Heart left ventricle (tissue), 13 donors: ENCODE measurements at regions not wholly inside any gene's neighbourhood (a gene's known extent, or its start where the extent isn't known, plus 50 kb on each side); places are given as distances from the start of the nearest gene placed in this dataset.

Source experiments
- POLR2A ChIP-seq, 2 donors: fragments of 450-650 bp; IDR thresholded peaks; one replicate each; pipeline ENCODE4 v1.6.1; 2017; ENCODE audit warnings: antibody characterized with exemption in 2 of 2, mild to moderate bottlenecking in 2 of 2, moderate library complexity in 2 of 2
- TF ChIP-seq, protein P1 (sequence below), 12 donors: fragments of 200-600 bp; sonication (generic) in 4 of 12; IDR thresholded peaks; one replicate each; pipeline versions ENCODE4 v1.5.0 to v1.8.0; 2018 to 2022; ENCODE audit warnings: antibody characterized with exemption in 12 of 12, mild to moderate bottlenecking in 5 of 12
- donor health status: ischemic (EF 13 %, LVEDD 7.1; RV severe dilation, severe dysfunction).
- donor health status: DM: no; HTN: yes; CAD: no.
- donor health status: DM: no; HTN: no; CAD: no.
- donor health status: ischemic (EF 25% LVEDD 6.9; RV normal size, moderate dysfunction).
- donor health status: ischemic (EF 25% LVEDD 5.7; RV mildly dilated, moderate dysfunction).
- donor health status: ischemic (EF 35%, LVEDD 5.7; RV mildly dilated, moderate dysfunction).
- donor health status: nonischemic (EF 11% LVEDD 7.7; RV severe dilation, severe dysfunction).
- donor health status: DM: yes; HTN: yes; CAD: no.
- donor health status: PGD.
- donor health status: ischemic (EF 29% LVEDD 5.4; RV normal size, mild dysfunction).
- donor health status: nonischemic (EF 23%, LVEDD 6.1; RV moderate dilation, normal function).

- TF ChIP-seq, protein P1, sequence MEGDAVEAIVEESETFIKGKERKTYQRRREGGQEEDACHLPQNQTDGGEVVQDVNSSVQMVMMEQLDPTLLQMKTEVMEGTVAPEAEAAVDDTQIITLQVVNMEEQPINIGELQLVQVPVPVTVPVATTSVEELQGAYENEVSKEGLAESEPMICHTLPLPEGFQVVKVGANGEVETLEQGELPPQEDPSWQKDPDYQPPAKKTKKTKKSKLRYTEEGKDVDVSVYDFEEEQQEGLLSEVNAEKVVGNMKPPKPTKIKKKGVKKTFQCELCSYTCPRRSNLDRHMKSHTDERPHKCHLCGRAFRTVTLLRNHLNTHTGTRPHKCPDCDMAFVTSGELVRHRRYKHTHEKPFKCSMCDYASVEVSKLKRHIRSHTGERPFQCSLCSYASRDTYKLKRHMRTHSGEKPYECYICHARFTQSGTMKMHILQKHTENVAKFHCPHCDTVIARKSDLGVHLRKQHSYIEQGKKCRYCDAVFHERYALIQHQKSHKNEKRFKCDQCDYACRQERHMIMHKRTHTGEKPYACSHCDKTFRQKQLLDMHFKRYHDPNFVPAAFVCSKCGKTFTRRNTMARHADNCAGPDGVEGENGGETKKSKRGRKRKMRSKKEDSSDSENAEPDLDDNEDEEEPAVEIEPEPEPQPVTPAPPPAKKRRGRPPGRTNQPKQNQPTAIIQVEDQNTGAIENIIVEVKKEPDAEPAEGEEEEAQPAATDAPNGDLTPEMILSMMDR (IDR thresholded peaks at IDR 0.05), result no peak
- no peak for TF ChIP-seq POLR2A (IDR thresholded peaks at IDR 0.05)
These were observed 132.1 kb upstream of the PAX6 start for GRCh38 chr11:31943056-31943780.
